ENCODE measurements at regions not wholly inside any gene's neighbourhood (a gene's known extent, or its start where the extent isn't known, plus 50 kb on each side); places are given as distances from the start of the nearest gene placed in this dataset.
A peak's percentile ranks its signal among the peaks of the same experiment; 100 is the strongest.
"Not testable (repeated sequence)": the region's sequence is repeated elsewhere in the genome, so short reads cannot be mapped to it uniquely, and the experiment has no call there.

- Histone ChIP-seq H4K20me1 (ENCODE audit: control insufficient read depth, extremely low read depth, insufficient read depth, low read length) (no peaks in the 10 kb centered on the region), H3K4me2 (ENCODE audit: control insufficient read depth, extremely low read depth, insufficient read depth, low read depth, low read length) (no peak overlapping the region), H3K9me1 (ENCODE audit: control insufficient read depth, extremely low read depth, insufficient read depth, low read length) (no peaks in the 10 kb centered on the region), H3K9ac (ENCODE audit: control insufficient read depth, extremely low read depth, insufficient read depth, low read length) (no peak overlapping the region), H3K27me3 (ENCODE audit: control insufficient read depth, extremely low read depth, insufficient read depth, low read length) (no peaks in the 10 kb centered on the region), H3K4me1 (ENCODE audit: control insufficient read depth, extremely low read depth, insufficient read depth, low read length) (peaks cover 19% of the 10 kb centered on the region), H3K36me3 (ENCODE audit: control insufficient read depth in 2 of 2, extremely low read depth in 1 of 2, insufficient read depth in 2 of 2, low read length in 2 of 2) (no peaks in the 10 kb centered on the region), H3K4me3 (ENCODE audit: control insufficient read depth in 2 of 3, extremely low read depth in 1 of 3, insufficient read depth in 2 of 3, low read depth in 1 of 3, low read length in 3 of 3) (no peak overlapping the region), H3K79me2 (ENCODE audit: control insufficient read depth, insufficient read depth, low read length) (no peaks in the 10 kb centered on the region), H2AFZ (ENCODE audit: control insufficient read depth, low read length) (no peak overlapping the region), H3K9me3 (ENCODE audit: control insufficient read depth, low read depth, low read length) (no peaks in the 10 kb centered on the region), H3K27ac (ENCODE audit: control insufficient read depth, insufficient read depth, low read length) (no peak overlapping the region)
- TF ChIP-seq CTCF (optimal IDR thresholded peaks at IDR 0.05 in 1 of 3, IDR thresholded peaks at IDR 0.05 in 1 of 3, conservative IDR thresholded peaks at IDR 0.05 in 1 of 3; ENCODE audit: extremely low read depth in 1 of 3, insufficient read depth in 2 of 3, low read length in 3 of 3), result no peak
- no peak for TF ChIP-seq EZH2 (IDR thresholded peaks at IDR 0.05; ENCODE audit: low read length)
- FAIRE-seq (peak; percentile 44), DNase-seq (ENCODE audit: low read depth, low spot score) (no peak)
- dilution Hi-C loops (cut with MboI; ENCODE audit: extremely low pct_ligation_motif_present, low sequenced_read_pairs), result no loop called here
Observed at GRCh38 chr5:124103671-124104070, 591.7 kb downstream of the CSNK1G3 start.

DNA sequence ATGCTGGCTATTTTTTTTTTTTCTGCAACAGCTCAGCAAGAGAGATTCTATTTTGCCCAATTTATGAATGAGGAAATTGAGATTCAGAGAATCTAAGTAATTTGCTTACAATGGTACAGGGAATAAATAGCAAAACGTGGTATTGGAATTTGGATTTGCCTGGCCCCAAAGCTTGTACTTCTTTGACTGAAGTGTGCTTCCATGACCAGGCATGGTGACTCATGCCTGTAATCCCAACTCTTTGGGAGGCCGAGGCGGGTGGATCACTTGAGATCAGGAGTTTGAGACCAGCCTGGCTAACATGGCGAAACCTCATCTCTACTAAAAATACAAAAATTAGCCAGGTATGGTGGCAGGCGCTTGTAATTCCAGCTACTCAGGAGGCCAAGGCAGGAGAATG lies 591.1 kb downstream of the CSNK1G3 start:
- FAIRE-seq; H3K79me2 ChIP-seq (ENCODE audit: control insufficient read depth, insufficient read depth, low read length); H3K4me3 ChIP-seq (ENCODE audit: control insufficient read depth in 2 of 3, extremely low read depth in 1 of 3, insufficient read depth in 2 of 3, low read depth in 1 of 3, low read length in 3 of 3); H3K9me1 ChIP-seq (ENCODE audit: control insufficient read depth, extremely low read depth, insufficient read depth, low read length); H2AFZ ChIP-seq (ENCODE audit: control insufficient read depth, low read length); H3K9me3 ChIP-seq (ENCODE audit: control insufficient read depth, low read depth, low read length); H4K20me1 ChIP-seq (ENCODE audit: control insufficient read depth, extremely low read depth, insufficient read depth, low read length); dilution Hi-C loops (cut with MboI; ENCODE audit: extremely low pct_ligation_motif_present, low sequenced_read_pairs); H3K27ac ChIP-seq (ENCODE audit: control insufficient read depth, insufficient read depth, low read length); H3K36me3 ChIP-seq (ENCODE audit: control insufficient read depth in 2 of 2, extremely low read depth in 1 of 2, insufficient read depth in 2 of 2, low read length in 2 of 2); H3K27me3 ChIP-seq (ENCODE audit: control insufficient read depth, extremely low read depth, insufficient read depth, low read length); DNase-seq (ENCODE audit: low read depth, low spot score); H3K4me2 ChIP-seq (ENCODE audit: control insufficient read depth, extremely low read depth, insufficient read depth, low read depth, low read length); H3K9ac ChIP-seq (ENCODE audit: control insufficient read depth, extremely low read depth, insufficient read depth, low read length): not testable (repeated sequence)
- peaks cover 19% of the 10 kb centered on the region for H3K4me1 ChIP-seq (ENCODE audit: control insufficient read depth, extremely low read depth, insufficient read depth, low read length)

DNA sequence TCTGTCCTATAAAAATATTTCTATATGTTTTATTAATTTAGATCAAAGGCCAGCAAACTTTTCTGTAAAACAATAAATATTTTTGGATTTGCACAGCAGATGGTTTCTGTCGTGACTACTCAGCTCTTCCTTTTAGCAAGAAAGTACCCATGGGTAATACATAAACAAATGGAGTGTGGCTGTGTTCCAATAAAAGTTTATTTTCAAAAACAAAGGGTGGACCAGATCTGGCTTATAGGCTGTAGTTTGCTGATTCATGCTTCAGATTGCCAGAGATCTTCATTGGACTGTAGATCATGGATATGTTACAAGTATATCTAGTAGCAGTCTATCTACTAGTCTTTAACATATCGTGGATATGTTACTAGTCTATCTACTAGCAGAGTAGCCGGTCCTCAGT lies 590.5 kb downstream of the CSNK1G3 start:
- Histone ChIP-seq H3K9me1 (ENCODE audit: control insufficient read depth, extremely low read depth, insufficient read depth, low read length) (no peaks in the 10 kb centered on the region), H3K4me1 (ENCODE audit: control insufficient read depth, extremely low read depth, insufficient read depth, low read length) (peaks cover 19% of the 10 kb centered on the region), H3K79me2 (ENCODE audit: control insufficient read depth, insufficient read depth, low read length) (no peaks in the 10 kb centered on the region), H3K9me3 (ENCODE audit: control insufficient read depth, low read depth, low read length) (no peaks in the 10 kb centered on the region), H2AFZ (ENCODE audit: control insufficient read depth, low read length) (no peak overlapping the region), H3K4me2 (ENCODE audit: control insufficient read depth, extremely low read depth, insufficient read depth, low read depth, low read length) (no peak overlapping the region), H3K27ac (ENCODE audit: control insufficient read depth, insufficient read depth, low read length) (no peak overlapping the region), H3K27me3 (ENCODE audit: control insufficient read depth, extremely low read depth, insufficient read depth, low read length) (no peaks in the 10 kb centered on the region), H4K20me1 (ENCODE audit: control insufficient read depth, extremely low read depth, insufficient read depth, low read length) (no peaks in the 10 kb centered on the region), H3K4me3 (ENCODE audit: control insufficient read depth in 2 of 3, extremely low read depth in 1 of 3, insufficient read depth in 2 of 3, low read depth in 1 of 3, low read length in 3 of 3) (no peak overlapping the region), H3K36me3 (ENCODE audit: control insufficient read depth in 2 of 2, extremely low read depth in 1 of 2, insufficient read depth in 2 of 2, low read length in 2 of 2) (no peaks in the 10 kb centered on the region), H3K9ac (ENCODE audit: control insufficient read depth, extremely low read depth, insufficient read depth, low read length) (no peak overlapping the region)
- no peak for TF ChIP-seq CTCF (optimal IDR thresholded peaks at IDR 0.05 in 1 of 3, IDR thresholded peaks at IDR 0.05 in 1 of 3, conservative IDR thresholded peaks at IDR 0.05 in 1 of 3; ENCODE audit: extremely low read depth in 1 of 3, insufficient read depth in 2 of 3, low read length in 3 of 3)
- TF ChIP-seq EZH2 (IDR thresholded peaks at IDR 0.05; ENCODE audit: low read length), result no peak
- FAIRE-seq, result no peak
- dilution Hi-C loops (cut with MboI; ENCODE audit: extremely low pct_ligation_motif_present, low sequenced_read_pairs), result no loop called here
- no peak for DNase-seq (ENCODE audit: low read depth, low spot score)

All from keratinocyte (primary cell).